ENCODE measurements at regions not wholly inside any gene's neighbourhood (a gene's known extent, or its start where the extent isn't known, plus 50 kb on each side); places are given as distances from the start of the nearest gene placed in this dataset.
"Not testable (repeated sequence)": the region's sequence is repeated elsewhere in the genome, so short reads cannot be mapped to it uniquely, and the experiment has no call there.

DNA sequence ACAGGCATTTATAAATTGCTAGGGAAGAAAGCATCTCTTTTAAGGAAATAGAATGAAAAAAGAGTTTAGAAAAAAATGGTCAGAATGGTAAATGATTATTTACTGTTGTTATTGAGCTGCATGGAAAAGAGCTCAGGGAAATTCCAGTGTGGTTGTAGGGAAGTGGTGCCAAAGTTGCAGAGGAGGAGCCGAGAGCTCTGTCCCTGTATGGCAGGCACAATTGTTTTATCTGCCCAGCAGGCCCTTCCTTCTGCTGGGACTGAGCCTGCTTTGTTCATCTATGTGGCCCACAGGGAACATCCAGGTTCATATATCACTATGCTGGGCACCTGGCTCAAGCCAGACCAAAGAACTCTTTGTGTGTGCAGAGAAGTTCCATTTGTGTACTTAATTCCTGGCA lies 80.8 kb upstream of the AGAP1 start:
- no peak for DNase-seq

DNA sequence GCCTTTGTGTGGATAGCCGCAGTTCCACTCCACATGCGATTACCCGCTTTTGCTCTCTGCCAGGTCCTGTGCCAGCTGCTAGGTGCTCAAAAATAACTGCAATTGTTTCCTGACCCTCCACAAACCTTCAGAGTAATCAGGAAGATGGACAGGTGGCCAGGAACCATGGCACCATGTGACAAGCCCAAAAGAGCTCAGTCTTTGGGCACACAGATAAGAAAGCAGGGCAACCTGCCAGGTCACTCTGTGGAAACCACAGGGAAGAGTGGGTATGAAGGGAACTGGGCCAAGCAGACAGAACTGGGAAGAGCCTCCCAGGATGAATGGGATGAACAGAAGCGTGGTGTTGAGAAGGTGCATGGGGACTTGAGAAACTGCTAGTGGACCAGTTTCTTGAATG lies 79.4 kb upstream of the AGAP1 start:
- no peak for DNase-seq

DNA sequence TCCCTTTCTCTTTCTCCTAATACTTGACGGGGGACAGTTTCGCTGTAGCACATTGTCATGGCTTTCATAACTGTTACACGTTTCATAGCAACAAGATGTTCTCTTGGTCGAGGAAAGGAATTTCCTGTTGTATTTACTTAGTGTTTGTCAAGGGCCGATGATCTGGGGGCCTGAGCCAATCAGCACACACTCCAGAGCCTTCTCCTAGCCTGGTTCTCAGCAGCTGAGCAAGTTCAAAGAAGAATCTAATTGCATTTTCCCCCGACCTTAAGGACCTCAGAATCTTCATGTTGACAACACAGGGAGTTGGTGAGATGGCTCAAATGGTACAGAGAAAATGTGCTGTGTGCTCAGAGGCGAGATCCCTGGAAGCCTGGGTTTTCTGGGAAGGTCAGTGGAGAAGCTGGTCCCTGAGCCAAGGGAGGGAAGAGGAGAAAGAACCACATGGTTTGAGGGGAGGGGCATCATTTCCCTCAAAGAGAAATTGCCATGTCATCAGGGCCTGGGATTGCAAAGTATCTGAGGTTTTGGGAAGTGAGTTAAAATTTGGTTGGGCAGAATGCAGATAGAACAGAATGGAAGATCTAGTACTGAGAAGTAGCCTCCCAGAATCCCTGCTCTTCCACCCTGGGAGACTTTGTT lies 76.9 kb upstream of the AGAP1 start:
- no peak for DNase-seq

DNA sequence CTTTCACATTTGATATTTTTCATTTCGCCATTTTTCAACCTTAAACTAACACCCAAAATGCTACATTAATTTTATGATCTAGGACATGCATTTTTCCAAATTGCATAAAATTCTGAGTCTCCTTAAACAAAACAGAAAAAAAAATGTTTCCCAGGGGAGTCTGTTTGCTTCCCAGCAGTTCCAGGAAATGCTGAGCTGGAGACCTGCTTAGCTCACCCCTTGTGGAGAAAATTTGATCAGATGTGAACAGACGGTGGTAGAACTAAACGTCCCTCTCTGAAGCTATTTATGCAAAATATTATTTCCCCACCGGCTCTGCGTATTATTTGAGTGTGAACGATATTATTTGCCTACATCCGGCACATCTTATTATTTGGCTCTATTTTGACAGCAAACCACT lies 74.9 kb upstream of the AGAP1 start:
- DNase-seq = no peak

DNA sequence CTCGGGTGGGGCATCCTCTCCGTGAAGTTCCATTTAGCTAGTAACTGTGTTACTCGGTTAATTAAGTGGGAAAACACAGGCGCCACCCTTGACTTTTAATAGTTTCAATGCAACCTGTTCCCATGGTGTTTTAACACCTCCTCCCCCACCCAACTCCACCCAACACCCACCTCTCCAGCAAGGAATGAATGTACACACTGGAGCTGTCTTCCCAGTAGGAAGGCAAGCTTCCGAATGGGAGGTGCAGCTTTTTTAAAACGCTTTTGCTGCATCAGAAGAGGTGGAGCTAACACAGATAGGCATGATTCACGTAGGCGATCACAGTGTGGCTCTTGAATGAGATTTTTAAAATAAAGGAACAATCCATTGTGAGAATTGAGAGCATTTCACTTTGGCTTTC lies 73.8 kb upstream of the AGAP1 start:
- DNase-seq = no peak

DNA sequence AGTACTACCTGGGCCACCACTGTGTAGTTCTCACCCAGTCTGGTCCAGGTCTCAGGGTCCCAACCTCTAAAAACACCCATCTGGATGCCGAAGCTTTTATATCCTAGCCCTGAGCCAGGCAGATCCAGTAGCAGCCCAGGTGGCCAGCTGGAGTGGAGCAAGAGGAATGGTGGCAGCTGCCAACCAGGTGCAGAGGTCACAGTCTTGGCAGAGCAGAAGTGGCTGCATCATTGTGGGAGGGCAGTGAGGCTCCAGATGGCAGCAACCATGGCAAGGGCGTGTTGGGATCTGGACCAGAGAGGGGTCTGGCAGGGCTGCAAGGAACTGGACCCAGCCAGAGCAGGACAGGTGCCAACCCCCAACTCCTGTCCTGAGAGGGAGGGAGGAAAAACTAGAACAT lies 72.2 kb upstream of the AGAP1 start:
- DNase-seq = no peak

DNA sequence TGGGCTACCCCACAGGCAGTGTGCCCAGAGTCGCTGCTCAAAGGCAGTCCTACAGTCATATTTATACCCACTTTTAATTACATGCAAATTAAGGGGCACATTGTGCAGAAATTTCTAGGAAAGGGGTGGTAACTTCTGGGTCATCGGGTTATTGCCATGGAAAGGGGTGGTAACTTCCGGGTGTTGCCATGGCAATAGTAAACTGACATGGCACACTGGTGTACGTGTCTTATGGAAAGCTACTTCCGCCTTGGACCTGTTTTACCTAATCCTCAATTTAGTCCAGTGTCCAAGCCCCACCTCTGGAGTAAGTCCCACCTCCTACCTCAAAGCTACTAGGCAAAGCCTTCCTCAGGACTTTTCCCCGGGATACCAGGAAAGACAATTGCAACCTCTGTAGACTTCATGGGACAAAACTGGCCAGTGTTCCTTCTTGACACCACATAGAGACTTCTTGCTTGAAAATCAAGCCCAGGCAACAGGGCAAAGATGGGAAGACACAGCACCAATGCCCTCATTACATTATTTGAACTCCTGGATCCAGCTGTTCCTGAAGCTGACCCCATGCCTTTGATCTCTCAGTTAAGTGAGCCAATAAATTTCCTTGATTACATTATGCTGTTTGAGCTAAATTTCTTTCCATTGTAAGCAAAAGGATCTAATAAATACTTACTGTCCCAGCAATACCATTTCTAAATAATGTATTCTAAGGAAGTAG lies 63.3 kb upstream of the AGAP1 start:
- DNase-seq = no peak

DNA sequence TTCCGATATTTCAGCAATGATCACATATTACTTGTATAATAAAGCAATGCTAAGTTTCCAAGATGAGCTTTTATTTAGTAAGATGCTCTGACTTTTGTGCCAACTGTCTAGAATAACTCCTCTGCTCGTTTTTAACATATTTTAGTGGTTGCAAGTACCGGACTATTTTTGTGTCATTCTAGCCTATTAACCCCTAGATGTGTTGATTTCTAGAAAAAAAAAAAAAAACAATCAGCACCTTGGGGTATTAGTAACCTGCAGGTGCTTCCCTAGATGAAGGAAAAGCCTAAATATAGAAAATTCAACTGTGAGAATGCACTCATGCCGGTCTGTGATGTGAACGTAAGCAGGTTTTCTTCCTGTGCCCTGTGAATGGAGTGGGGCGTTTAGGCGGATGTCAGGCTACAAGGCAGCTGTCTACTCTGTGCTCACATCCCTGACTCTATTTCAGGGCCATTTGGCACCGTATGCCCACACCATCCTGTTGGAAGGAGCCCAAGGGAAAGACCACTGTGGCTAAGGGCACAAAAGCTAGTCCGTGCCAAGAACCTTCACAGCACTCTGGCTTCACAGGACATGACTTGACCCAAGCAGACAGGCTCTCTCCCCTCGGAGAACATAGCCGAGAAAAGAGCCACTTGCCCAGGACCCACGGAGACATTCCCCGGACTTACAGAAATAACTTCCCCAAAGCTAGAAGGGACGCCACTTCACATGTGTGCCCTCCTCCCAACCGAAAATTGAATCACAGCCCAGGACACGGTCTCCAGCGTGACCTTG lies 60.9 kb upstream of the AGAP1 start:
- no peak for DNase-seq

DNA sequence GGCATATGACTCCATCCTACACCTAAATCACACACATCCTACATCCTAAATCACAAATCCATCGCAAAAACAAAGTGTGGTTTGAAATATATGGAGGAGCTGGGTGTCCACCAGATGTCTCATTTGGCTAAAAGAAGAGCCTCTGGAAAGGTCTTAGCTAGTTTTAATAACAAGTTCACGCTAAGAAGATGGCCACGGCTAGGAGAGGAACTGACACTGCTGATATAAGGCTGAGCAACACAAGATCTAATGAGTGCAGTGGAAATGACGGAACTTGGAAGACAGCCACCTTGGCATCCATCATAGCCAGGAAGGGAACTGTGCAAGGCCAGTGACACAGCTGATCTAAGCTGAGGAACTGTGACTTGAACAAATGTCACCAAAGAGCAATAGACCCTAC lies 60.0 kb upstream of the AGAP1 start:
- no peak for DNase-seq

DNA sequence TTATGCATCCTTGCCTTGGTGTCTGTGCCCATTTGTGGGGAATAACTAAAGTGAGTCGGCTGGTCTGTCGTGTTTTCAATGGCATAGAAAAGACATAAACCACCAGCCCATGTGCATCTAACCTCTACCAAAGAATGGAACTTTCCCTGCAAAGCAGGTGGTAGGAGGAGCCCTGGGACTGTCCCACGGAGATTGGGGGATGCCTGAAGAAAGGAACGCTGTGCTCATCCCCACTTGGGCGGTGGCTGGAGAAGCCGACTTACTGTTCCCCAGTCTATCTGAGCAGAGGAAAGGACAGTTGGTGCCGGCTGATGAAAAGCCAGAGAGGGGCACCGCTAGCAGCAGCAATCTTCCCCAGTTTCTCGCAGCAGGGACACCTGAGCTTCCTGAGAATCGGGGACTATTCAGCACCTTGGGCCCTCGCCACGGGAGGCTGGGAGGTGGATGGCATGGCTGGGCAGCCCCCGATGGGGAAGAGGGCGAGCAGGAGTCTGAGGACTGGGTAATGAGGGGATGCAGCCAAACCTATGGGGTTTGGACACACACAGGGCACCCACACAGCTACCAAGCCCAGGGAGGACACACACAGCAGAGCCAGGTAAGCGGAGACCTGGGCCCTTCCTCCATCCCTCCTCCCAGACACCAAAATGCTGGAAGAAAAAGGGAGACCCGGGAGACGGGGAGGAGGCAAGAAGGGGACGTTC lies 53.7 kb upstream of the AGAP1 start:
- no peak for DNase-seq

DNA sequence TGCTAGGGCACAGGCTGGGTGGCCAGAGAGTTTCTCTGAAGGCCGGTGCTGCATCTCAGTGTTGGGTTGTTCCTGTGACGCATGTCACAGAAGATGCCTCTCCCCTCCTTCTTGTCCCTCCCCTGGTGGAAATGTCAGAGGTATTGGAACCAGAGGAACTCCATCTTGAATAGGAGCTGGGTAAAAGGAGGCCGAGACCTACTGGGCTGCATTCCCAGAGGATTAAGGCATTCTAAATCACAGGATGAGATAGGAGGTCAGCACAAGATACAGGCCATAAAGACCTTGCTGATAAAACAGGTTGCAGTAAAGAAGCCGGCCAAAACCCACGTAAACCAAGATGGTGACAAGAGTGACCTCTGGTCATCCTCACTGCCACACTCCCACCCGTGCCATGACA lies 50.3 kb upstream of the AGAP1 start:
- DNase-seq = not testable (repeated sequence)

All from NCI-H2171 (cell line).